Tibial nerve (tissue), 4 donors: ENCODE measurements at regions not wholly inside any gene's neighbourhood (a gene's known extent, or its start where the extent isn't known, plus 50 kb on each side); places are given as distances from the start of the nearest gene placed in this dataset.

Source experiments
- EP300 ChIP-seq, 2 donors: sonication (generic); formaldehyde crosslinking; IDR thresholded peaks; one replicate each; pipeline ENCODE4 v1.6.1; 2017; ENCODE audit warnings: antibody characterized with exemption in 2 of 2, mild to moderate bottlenecking in 1 of 2
- POLR2A ChIP-seq, 2 donors: fragments of 450-650 bp; IDR thresholded peaks; one replicate each; pipeline ENCODE4 v1.6.1; 2017; ENCODE audit warnings: antibody characterized with exemption in 2 of 2, mild to moderate bottlenecking in 2 of 2, moderate library complexity in 2 of 2
- TF ChIP-seq, protein P1 (sequence below), 5 experiments: fragments of 200-600 bp in 3 of 5; fragments of 450-650 bp in 2 of 5; sonication (generic) in 3 of 5; IDR thresholded peaks; one replicate each; pipeline ENCODE4 v1.5.1; 2016 to 2019; ENCODE audit warnings: antibody characterized with exemption in 5 of 5, mild to moderate bottlenecking in 3 of 5, moderate library complexity in 2 of 5

DNA sequence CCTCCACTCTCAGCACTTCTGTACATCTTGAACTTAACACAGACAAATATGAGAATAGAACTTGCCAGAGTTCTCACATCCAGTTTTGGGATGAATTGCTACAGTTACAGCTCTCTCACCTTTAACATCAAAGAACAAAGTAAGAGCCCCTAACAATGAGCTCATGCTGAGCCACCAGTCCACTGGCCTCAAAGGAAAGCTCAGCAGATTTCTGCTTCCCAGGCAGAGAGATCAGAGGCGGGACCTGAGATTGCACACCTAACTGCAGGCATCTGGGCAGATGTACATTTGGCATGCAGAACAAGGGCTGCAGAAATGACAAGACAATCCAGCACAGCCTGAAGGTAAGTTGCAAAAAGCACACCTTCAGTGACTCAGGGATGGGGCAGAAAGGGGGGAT lies 300.9 kb downstream of the MRPS30 start:
- TF ChIP-seq POLR2A (IDR thresholded peaks at IDR 0.05): no peak
- TF ChIP-seq, protein P1, sequence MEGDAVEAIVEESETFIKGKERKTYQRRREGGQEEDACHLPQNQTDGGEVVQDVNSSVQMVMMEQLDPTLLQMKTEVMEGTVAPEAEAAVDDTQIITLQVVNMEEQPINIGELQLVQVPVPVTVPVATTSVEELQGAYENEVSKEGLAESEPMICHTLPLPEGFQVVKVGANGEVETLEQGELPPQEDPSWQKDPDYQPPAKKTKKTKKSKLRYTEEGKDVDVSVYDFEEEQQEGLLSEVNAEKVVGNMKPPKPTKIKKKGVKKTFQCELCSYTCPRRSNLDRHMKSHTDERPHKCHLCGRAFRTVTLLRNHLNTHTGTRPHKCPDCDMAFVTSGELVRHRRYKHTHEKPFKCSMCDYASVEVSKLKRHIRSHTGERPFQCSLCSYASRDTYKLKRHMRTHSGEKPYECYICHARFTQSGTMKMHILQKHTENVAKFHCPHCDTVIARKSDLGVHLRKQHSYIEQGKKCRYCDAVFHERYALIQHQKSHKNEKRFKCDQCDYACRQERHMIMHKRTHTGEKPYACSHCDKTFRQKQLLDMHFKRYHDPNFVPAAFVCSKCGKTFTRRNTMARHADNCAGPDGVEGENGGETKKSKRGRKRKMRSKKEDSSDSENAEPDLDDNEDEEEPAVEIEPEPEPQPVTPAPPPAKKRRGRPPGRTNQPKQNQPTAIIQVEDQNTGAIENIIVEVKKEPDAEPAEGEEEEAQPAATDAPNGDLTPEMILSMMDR (IDR thresholded peaks at IDR 0.05): no peak
- no peak for TF ChIP-seq EP300 (IDR thresholded peaks at IDR 0.05)
